GM19467 (cell line): ENCODE measurements at regions not wholly inside any gene's neighbourhood (a gene's known extent, or its start where the extent isn't known, plus 50 kb on each side); places are given as distances from the start of the nearest gene placed in this dataset.

Experiments used
- ATAC-seq: cut with Tn5 transposase; IDR thresholded peaks from one replicate; pipeline ENCODE4 v1.9.1; 2021; ENCODE audit warnings: mild to moderate bottlenecking, moderate library complexity; ENCODE audit not compliant: unreplicated experiment

- no peak for ATAC-seq
Observed at GRCh38 chr7:46205478-46205877, 284.4 kb upstream of the IGFBP3 start.

DNA sequence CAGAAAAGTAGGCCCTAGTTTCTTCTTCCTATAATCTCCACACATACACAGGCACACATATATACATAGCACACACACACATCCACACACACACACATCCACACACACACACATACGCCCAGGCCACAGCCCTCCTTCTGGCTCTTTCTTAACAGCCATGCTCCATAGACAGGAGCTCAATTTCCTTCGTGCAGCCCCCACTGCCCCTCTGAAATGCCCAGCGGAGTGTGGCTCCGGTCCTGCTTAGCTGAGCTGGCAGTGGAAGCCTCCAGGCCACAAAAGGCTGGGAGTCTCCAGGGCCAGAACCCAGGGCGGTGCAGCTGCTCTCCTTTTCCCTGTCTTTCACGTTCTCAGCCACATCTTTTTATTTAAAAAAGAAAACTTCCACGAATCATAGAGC lies 282.9 kb upstream of the IGFBP3 start:
- ATAC-seq = no peak

GRCh38 chr7:46202379-46202778 lies 281.3 kb upstream of the IGFBP3 start:
- ATAC-seq = no peak

- no peak for ATAC-seq
Observed at GRCh38 chr7:46201961-46202360, 280.9 kb upstream of the IGFBP3 start.

GRCh38 chr7:46198701-46199100 lies 277.6 kb upstream of the IGFBP3 start:
- no peak for ATAC-seq

DNA sequence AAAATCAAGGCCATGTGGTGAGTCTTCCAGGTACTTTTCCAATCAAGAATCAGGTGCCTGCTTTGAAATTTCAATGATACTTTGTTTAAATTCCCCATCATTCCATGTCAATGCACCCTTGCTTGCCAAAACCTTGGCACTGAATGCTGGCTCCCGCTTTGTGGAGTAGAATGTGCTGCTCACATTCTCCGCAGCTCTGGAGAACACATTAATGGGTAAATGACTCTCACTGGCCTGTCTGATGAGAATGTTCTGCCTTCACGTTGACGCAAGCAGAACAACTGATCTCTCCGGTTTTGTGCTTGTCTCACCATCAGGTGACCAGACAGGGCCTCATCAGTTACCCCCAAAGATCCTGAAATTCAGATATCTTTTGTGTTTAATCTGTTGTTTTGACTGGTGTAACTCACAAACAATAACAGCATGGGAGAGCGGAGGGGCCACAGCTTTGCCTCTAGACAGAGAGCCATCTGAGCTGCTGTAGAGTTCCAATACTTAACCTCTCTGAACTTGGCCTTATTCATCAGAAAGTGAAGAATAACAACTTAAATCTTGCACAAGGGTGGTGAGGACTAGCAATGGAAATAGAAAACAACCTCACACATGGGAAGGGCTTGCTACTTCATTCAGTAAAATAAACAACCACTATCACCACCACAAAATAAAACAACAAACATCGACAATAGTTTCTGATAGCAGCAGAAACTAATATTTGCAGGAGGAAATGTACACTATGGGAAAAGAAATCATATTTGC lies 276.9 kb upstream of the IGFBP3 start:
- ATAC-seq = no peak

DNA sequence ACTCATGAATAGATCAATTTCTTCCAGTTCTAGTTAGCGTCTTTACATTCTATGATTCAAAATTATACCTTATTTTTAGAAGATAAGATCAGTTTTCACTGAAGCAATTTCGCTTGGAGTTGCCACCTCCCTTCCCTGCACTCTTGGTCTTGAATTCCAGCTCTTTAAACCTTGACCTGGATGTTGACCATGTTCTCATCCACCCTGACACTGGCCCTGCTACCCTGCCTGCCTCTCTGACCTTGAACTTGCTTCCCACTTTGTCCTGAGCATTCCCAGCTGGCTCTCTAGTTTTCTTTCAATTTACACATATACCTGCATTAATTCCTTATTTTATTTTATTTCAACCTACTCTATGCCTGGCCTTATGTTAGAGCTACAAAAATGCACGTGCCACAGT lies 274.9 kb upstream of the IGFBP3 start:
- ATAC-seq = no peak

GRCh38 chr7:46192271-46192670 lies 271.2 kb upstream of the IGFBP3 start:
- no peak for ATAC-seq

- no peak for ATAC-seq
Observed at GRCh38 chr7:46191776-46192175, 270.7 kb upstream of the IGFBP3 start.

GRCh38 chr7:46191296-46191695 lies 270.2 kb upstream of the IGFBP3 start:
- no peak for ATAC-seq

DNA sequence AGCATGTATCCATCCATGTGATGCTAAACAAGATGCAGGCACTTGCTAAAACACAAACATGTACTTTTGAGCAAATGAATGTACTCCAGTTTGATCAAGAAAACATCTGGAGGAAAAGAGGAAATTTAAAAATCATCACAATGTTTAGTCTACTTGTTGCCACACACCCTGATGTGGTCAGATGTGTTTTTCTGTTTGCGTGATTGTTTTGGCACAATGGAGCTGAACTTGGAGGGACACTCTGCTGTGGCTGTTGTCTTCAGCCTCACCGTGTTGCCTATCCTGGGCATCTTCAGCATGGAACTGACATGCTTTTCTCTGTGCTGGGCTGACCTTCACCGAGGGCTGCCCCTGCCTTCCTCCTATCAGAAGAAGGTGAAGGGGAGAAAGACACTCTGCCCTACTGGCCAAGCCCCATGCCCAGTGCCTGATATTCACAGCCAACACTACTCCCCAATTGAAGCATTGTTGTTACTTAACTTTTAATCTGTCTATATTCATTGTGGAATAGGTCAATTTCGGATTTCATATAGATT lies 268.3 kb upstream of the IGFBP3 start:
- no peak for ATAC-seq

DNA sequence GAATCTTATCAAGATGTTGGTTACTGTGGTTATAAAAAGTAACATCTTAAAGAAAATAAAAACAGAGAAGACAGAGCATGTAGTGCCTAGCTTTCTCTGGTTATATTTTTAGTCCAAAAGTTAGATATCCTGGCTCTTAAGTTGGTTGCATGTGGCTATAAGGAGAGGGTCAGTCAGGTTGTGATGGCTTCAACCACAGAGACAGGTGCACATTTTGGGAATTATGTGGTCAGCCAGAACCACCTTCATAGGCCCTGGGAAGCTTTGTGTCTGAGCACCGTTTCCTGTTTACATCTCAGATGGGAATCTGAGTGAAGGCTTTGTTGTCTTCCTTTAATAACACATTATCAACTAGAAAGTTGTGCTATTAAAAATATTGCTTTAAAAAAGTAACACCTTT lies 265.1 kb upstream of the IGFBP3 start:
- ATAC-seq = no peak

GRCh38 chr7:46179061-46179610 lies 258.1 kb upstream of the IGFBP3 start:
- no peak for ATAC-seq

- no peak for ATAC-seq
Observed at GRCh38 chr7:46178661-46179060, 257.6 kb upstream of the IGFBP3 start.

GRCh38 chr7:46177821-46178220 lies 256.7 kb upstream of the IGFBP3 start:
- no peak for ATAC-seq

DNA sequence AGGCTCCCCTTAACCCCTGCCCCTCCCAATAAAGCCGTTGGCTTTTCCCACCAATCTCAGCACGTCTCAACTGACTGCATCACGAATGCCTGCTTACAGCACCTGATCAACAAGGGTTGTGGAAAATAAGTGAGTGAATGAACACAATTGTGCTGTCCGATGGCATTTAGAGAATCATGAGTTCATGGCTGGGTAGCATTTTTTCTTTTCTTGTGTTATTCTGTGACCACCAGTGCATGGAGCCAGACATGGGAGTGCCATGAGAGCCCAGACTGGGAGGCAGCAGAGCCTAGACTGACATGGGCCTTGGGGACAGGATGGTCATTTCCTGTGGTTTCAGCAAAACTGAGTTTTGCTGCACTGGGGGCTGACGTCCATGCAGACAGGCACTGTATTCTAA lies 254.1 kb upstream of the IGFBP3 start:
- no peak for ATAC-seq

- ATAC-seq = no peak
Observed at GRCh38 chr7:46174196-46174580, 253.1 kb upstream of the IGFBP3 start.

DNA sequence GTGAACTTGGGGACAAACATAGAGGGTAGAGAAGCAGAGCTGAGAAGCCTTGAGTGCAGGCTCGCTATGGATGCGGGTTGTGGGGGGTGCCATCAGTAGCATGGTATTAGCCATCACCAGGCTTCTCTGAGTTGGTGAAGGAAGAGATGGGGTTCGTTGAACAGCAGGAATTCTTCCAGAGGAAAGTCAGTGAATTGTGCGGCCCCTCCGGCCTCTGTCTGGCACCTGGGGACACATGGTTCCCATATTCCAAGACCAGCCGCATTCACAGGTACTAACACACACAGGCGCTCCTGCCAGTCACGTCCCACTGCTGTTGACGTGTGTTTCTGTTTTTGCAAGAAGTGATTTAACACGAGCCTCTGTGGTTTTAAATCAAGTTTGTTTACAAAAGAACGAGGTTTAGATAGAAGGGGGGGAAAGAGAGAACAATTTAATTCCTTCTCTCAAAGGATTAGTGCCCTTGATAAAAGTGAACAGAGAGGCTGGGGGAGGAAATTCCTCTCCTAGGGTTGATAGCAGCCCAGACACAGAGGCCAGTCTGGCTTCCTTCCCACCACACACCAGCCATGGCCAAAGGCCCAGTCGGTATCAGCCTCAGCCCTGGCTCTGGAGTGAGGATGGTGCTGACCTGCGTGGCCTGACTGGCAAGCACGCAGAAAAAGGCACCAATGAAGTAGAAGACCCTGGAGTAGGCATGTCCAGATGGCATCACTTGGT lies 252.6 kb upstream of the IGFBP3 start:
- ATAC-seq = no peak

GRCh38 chr7:46170792-46171191 lies 249.7 kb upstream of the IGFBP3 start:
- ATAC-seq = no peak

- ATAC-seq = no peak
Observed at GRCh38 chr7:46170021-46170420, 248.9 kb upstream of the IGFBP3 start.

GRCh38 chr7:46169384-46169755 lies 248.3 kb upstream of the IGFBP3 start:
- ATAC-seq = no peak
